SU-DHL-6 (cell line): ENCODE measurements at regions not wholly inside any gene's neighbourhood (a gene's known extent, or its start where the extent isn't known, plus 50 kb on each side); places are given as distances from the start of the nearest gene placed in this dataset.

Experiments used
- EZH2phosphoT487 ChIP-seq: fragments of 200-600 bp; sonication (generic), shearing (Covaris generic); conservative IDR thresholded peaks from 2 replicates; pipeline ENCODE4 v1.6.1; 2018; ENCODE audit warnings: mild to moderate bottlenecking, antibody characterized with exemption, low read length, moderate library complexity, mixed read lengths
- TF ChIP-seq, protein P1 (sequence below): fragments of 200-600 bp; sonication (generic); IDR thresholded peaks from one replicate; pipeline ENCODE4 v1.5.1; 2017; ENCODE audit warnings: antibody characterized with exemption, mild to moderate bottlenecking, low read length, moderate library complexity; ENCODE audit not compliant: insufficient read depth, poor library complexity, severe bottlenecking

DNA sequence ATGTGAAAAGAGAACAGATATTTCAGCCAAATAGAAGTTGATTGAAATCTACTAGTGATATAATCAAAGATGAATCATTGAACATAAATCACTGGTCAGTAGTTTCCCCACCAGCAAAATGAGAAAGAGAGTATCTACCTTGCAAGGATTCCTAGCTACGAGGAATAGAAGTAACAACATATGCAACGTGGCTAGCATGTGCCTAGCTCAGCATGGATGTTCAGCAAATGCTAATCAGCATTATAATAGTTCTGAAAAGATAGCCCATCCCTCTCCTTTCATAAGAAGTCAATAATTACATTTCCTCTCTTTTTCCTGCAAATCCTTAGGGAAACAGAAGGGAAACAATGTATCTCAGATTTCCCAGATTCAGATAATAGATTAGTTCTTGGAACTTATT lies 417.2 kb downstream of the SATB2 start:
- TF ChIP-seq, protein P1, sequence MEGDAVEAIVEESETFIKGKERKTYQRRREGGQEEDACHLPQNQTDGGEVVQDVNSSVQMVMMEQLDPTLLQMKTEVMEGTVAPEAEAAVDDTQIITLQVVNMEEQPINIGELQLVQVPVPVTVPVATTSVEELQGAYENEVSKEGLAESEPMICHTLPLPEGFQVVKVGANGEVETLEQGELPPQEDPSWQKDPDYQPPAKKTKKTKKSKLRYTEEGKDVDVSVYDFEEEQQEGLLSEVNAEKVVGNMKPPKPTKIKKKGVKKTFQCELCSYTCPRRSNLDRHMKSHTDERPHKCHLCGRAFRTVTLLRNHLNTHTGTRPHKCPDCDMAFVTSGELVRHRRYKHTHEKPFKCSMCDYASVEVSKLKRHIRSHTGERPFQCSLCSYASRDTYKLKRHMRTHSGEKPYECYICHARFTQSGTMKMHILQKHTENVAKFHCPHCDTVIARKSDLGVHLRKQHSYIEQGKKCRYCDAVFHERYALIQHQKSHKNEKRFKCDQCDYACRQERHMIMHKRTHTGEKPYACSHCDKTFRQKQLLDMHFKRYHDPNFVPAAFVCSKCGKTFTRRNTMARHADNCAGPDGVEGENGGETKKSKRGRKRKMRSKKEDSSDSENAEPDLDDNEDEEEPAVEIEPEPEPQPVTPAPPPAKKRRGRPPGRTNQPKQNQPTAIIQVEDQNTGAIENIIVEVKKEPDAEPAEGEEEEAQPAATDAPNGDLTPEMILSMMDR = no peak
- no peak for TF ChIP-seq EZH2phosphoT487
